T-helper 2 cell (primary cell): ENCODE measurements at regions not wholly inside any gene's neighbourhood (a gene's known extent, or its start where the extent isn't known, plus 50 kb on each side); places are given as distances from the start of the nearest gene placed in this dataset.

Source experiments
- DNase-seq, 5 experiments: peaks; one replicate each; pipeline versions ENCODE4 v3.0.0 to v3.0.0-alpha.2; 2012 to 2022

DNA sequence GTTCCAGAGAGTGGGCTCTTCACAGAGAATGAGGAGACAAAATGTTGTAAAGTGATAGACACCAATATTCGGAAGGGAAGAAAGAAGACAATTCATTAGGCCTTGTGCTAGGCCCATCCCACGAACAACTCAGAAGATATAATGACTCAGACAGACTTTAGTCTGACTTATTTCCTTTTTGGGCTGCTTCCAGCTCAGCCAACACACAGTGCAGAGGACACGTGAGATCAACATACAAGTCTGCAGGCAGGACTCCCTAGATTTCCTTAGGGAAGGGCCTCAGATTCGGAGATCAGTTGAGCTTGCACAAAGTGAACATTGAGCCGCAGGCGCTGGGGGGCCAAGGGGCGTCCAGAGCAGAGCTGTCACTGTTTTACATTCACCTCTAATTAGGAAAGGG, 290.7 kb upstream of the TENM3 start:
- no peak for DNase-seq

GRCh38 chr4:181956512-181956911, 286.7 kb upstream of the TENM3 start:
- no peak for DNase-seq

DNA sequence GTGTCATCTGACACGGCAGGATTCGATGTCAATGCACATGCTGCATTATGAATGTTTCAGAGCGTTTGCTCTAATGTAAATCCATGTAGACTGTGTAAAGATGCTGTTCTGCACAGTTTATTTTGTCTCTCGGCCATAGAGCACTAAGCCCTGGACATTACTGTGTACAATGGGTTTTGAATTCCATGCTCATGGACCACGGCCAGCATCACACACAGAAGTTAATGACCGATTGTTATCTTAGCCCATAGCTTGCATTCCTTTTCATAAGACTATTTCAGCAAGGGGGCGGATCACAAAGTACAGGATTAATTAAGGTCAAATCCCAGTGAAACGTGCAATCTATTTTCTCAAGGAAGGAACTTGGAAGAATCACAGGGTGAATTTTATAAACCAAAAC, 286.1 kb upstream of the TENM3 start:
- no peak for DNase-seq

GRCh38 chr4:181958446-181958845, 284.8 kb upstream of the TENM3 start:
- no peak for DNase-seq

DNA sequence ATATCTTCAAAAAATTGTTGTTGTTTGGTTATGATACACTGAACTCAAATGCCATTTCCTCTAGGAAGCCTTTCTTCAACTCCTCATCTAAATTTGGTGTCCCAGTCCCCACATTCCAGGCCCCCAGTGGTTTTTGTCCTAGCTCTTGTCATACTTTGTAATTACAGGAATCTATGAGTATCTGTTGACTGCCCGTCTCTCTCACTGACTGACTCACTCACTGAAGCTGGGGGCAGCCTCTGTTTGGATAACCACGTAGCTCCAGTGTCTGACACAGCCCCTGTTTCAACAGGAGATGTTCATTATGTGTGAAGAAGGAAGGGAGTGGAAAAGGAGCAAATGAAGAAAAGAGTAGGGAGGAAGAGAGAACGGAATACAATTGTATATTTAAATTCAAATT, 284.1 kb upstream of the TENM3 start:
- DNase-seq: no peak

DNA sequence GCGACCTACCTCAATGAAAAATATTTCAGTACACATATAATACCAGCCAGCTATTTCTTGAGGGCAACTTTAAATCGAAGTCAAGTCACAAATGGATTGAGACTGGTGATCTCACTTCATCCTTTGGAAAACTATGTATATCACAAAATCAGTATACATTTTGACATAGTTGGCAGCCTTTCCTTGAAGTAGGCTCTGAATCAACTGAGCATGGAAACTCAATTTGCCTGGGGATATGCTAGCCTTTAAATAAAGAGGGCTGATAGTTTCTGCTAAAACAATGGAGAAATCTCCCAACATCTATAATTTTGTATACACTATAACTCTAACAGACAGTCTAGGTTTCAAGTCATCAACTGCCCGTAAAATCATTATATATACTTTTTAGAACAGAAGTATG, 282.8 kb upstream of the TENM3 start:
- DNase-seq: no peak

GRCh38 chr4:181962321-181962720, 280.9 kb upstream of the TENM3 start:
- DNase-seq: no peak

GRCh38 chr4:181964731-181965130, 278.5 kb upstream of the TENM3 start:
- DNase-seq: no peak

DNA sequence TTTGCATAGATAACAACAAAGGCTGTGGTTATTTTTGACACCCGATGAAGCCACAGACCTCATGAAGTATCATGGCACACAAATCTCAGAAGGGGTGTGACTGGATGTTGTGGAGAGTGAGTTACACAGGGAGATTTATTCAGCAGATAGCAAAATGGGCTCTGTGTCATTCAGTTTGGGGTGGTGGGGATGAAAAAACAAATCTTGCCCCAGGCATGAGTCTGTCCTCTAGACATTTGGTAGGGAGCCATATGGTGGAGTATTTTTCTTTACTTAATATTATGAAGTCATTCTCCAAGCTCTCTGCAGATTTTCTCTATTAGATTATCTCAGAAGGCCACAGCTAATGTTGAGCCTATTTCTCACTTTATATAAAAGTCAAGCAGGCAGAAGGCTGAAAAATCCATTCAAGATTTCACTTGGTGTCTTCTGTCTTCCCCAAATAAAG, 277.1 kb upstream of the TENM3 start:
- DNase-seq: peak in 1 of 5 experiments; percentile 73

- DNase-seq: no peak
These were observed 275.8 kb upstream of the TENM3 start for GRCh38 chr4:181967401-181967800.

DNA sequence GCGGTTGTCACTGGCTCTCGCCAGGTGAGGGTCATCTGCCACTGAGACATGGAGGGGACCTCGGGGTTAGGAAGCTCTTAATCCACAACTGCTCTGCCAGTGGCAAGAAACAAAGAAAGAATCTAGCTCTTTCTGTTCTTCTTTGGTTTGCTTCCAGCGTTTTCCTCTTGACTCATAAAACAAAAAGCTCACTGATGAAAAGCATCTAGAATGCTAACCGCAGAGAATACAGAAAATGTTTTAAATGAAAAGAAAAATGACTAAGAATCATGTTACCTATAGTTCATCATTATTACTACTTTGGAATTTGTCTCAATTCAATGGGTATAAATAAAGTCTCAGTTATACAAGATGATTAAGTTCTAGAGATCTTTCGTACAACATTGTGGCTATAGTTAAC, 274.8 kb upstream of the TENM3 start:
- no peak for DNase-seq

GRCh38 chr4:181969151-181969550, 274.1 kb upstream of the TENM3 start:
- DNase-seq: no peak

- peak in 1 of 5 experiments; percentile 29 for DNase-seq
These were observed 272.8 kb upstream of the TENM3 start for GRCh38 chr4:181970366-181970765.

GRCh38 chr4:181971411-181971810, 271.8 kb upstream of the TENM3 start:
- DNase-seq: no peak

DNA sequence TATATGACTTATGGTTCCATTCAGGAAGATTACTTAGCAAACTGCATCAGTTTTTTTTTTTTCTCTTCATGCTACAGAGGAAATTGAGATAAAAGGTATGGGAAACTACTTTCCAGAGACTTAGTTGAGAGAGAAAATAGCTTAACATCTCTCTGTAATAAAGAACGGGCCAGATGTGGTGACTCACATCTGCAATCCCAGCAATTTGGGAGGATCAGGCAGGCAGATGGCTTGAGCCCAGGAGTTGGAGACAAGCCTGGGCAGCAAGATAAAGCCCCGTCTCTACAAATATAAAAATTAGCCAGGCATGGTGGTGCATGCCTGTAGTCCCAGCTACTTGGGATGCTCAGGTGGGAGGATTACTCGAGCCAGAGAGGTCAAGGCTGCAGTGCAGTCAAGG, 271.2 kb upstream of the TENM3 start:
- no peak for DNase-seq

GRCh38 chr4:181976764-181977163, 266.4 kb upstream of the TENM3 start:
- no peak for DNase-seq

- DNase-seq: no peak
These were observed 260.8 kb upstream of the TENM3 start for GRCh38 chr4:181982437-181982836.

- DNase-seq: no peak
These were observed 260.3 kb upstream of the TENM3 start for GRCh38 chr4:181982856-181983255.

- DNase-seq: no peak
These were observed 255.8 kb upstream of the TENM3 start for GRCh38 chr4:181987392-181987791.

- no peak for DNase-seq
These were observed 254.1 kb upstream of the TENM3 start for GRCh38 chr4:181989071-181989470.

GRCh38 chr4:181991369-181992108, 251.7 kb upstream of the TENM3 start:
- DNase-seq: no peak

- DNase-seq: no peak
These were observed 244.6 kb upstream of the TENM3 start for GRCh38 chr4:181998398-181999295.

DNA sequence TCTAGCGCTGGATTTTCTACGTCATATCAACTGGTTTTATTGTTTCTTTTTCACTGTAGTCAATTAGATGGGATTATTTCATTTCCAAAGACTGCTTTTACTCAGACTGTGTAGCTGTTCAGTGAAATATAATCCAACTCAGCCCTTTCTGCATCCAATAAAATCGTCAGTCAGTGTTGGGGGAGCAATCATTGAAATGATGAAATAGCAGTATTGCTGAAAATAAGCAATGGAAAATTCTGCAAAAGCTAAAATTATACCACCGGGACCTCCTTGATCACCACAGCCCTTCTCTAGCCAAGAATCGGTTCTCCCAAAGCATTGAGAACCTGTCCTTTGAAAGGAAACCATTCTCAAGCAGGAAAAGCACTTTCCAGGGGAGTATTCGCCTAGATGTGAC, 243.1 kb upstream of the TENM3 start:
- no peak for DNase-seq

DNA sequence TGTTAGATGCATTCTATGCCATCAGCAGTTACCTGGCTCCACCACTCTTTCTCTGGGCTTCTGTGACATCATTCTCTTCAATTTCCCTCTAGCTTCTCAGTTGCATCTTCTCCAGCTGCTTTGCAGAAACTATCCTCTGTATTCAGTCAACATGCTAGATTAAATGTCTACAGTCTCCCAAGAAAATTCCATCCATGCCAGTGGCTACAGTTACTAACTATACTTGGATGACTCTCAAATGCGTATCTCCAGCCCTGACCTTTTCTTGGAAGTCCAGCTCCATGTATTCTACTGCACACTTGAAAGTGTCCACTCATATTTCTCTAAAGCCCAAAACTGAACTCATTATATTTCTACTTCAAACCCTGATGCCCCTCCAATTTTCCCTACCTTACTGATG, 232.3 kb upstream of the TENM3 start:
- no peak for DNase-seq
